GM19438 (cell line): ENCODE measurements at regions not wholly inside any gene's neighbourhood (a gene's known extent, or its start where the extent isn't known, plus 50 kb on each side); places are given as distances from the start of the nearest gene placed in this dataset.
"Not testable (repeated sequence)": the region's sequence is repeated elsewhere in the genome, so short reads cannot be mapped to it uniquely, and the experiment has no call there.

Experiments used
- ATAC-seq: cut with Tn5 transposase; IDR thresholded peaks from one replicate; pipeline ENCODE4 v1.9.1; 2021; ENCODE audit warnings: low read depth; ENCODE audit not compliant: unreplicated experiment

- ATAC-seq, result no peak
These were observed 964.4 kb downstream of the RPA4 start for GRCh38 chrX:97847885-97848679.

- no peak for ATAC-seq
These were observed 966.2 kb downstream of the RPA4 start for GRCh38 chrX:97849951-97850350.

DNA sequence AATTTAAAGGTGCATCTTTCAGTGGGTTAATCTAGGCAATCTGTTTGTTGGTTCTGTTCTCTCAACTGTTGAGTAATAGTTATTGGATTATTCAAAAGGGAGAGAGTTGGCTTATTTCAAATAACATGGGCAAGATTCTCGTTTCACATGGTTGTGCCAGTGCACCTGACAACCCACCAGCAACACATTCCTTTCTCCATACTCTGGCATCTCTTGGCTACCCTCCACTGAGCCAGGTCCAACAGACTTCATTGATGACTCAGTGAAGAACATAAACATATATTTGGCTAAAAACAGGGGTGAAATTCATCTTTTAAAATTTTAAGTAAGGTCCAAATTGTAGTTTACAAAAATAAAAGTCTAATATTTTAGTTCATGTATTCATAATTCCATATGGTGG is 967.2 kb downstream of the RPA4 start:
- no peak for ATAC-seq

GRCh38 chrX:97854086-97854485 is 970.4 kb downstream of the RPA4 start:
- ATAC-seq, result no peak

- ATAC-seq, result no peak
These were observed 974.9 kb downstream of the RPA4 start for GRCh38 chrX:97858592-97858991.

DNA sequence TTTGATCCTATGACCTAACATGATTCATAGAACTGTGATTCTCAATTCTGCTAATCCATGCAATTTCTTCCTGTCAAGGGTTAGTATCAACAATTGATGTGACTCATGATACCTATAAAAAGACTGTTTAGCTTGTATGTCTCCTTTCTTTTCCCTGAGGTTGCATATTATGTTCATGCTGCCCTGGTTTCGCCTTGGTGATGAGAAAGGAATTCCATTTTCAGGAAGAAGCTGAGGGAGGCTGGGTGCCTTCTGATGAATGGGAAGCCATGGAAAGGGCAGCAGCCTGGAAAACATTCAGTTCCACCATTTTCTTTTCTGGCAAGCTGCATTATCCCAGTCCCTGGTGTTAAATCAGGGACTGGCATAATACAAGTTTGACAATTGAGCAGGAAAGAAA is 976.5 kb downstream of the RPA4 start:
- ATAC-seq, result no peak

GRCh38 chrX:97863261-97863660 is 979.6 kb downstream of the RPA4 start:
- ATAC-seq, result no peak

- no peak for ATAC-seq
These were observed 983.6 kb downstream of the RPA4 start for GRCh38 chrX:97867266-97867665.

GRCh38 chrX:97876697-97877407 is 993.1 kb downstream of the RPA4 start:
- no peak for ATAC-seq

- no peak for ATAC-seq
These were observed 998.6 kb downstream of the RPA4 start for GRCh38 chrX:97882306-97882705.

DNA sequence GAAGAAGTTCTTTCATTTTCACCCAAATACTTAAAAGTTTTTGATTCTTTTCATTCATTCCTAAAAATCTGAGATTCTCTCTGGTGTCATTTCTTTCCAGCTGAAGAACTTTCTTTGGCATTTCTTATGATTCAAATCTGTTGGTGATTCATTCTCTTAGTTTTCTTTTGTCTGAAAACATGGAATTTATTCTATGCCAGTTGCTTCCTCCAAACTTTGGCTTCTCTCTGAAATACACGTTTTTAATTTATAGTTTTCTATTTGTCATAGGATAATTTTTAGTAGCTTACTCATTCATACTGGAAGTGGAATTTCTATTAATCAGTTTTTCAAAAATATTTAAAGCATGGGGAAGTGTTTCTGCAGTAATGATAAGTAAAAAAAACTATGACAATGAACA is 1012.0 kb downstream of the RPA4 start:
- no peak for ATAC-seq

GRCh38 chrX:97897998-97898397 is 1014.3 kb downstream of the RPA4 start:
- ATAC-seq, result no peak

GRCh38 chrX:97898798-97899197 is 1015.1 kb downstream of the RPA4 start:
- ATAC-seq, result no peak

DNA sequence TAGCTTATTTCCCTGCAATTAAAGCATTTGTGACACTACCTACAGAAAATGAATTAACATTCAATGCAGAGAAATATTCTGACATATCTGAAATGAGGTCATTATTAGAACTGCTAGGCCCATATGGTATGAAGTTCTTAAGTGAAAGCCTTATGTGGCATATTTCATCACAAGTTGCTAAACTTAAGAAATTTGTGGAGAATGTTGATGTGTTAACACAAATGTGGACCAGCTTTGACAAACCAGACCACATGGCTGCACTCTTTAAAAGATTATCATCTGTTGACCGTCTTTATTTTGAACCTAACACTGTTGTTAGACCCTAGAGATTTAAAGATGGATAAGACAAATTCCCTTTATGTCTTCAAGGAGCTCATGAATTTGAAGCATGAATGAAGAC is 1024.1 kb downstream of the RPA4 start:
- ATAC-seq, result no peak

DNA sequence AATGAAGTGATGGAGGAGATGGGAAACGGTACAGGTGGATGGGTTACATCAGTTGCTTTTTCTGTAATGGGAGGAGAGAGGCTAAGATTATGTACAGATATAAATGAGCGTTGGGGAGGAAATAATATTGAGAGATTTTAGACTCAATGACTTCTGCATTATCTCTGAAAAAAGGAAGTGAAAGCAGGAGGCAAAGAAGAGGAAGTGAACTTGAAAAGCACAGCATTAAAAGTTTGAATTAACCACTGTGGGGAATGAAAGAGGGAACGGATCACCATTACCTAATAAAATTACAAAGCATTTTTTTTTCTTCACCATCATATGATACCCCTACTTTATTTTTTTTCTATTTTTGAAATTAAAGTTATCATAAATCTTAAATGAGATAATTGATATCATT is 1025.5 kb downstream of the RPA4 start:
- ATAC-seq, result peak; percentile 90

DNA sequence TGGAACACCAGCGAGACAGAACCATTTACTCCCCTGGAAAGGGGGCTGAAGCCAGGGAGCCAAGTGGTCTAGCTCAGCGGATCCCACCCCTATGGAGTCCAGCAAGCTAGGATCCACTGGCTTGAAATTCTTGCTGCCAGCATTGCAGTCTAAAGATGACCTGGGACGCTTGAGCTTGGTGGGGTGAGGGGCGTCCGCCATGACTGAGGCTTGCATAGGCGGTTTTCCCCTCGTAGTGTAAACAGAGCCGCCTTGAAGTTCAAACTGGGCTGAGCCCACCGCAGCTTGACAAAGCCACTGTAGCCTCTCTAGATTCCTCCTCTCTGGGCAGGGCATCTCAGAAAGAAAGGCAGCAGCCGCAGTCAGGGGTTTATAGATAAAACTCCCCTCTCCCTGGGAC is 1031.7 kb downstream of the RPA4 start:
- not testable (repeated sequence) for ATAC-seq

GRCh38 chrX:97921223-97921622 is 1037.5 kb downstream of the RPA4 start:
- not testable (repeated sequence) for ATAC-seq

- ATAC-seq, result no peak
These were observed 1047.9 kb downstream of the RPA4 start for GRCh38 chrX:97931586-97931985.

DNA sequence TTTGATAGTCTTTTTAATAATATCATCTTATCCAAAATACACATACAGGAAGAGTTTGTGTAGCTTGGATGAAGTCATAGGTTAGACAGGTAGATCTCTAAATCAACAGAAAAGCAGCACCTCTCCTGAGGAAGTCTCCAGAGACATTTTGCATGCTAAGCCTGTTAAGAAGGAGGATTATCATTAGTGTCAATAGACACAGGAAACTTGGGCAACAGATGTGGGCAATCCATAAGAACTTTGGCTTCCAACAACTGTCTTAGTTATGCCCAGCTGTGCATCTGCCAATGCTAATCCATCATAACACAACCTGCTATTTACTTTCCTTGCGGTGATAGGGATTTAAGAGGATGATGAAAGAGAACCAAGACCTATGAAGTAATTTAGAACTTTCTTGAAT is 1052.6 kb downstream of the RPA4 start:
- ATAC-seq, result no peak

DNA sequence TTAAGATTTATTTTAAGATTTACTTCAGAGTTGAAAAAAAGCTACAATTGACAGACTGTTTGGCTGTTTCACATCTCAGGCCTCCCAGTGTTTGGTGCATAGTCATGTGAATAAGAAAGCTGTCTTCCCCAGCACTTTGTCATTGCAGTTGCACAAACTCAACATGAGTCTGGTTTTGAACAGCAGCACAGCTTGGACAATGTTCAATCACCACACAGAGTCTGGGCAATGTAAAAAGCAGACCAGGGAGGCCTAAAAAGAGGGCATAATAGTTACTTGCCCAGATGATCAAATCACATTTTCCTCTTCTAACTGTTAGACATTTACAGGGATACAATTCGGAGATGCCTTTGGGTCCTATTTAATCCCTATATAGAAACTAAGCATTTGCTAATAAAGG is 1055.0 kb downstream of the RPA4 start:
- no peak for ATAC-seq

DNA sequence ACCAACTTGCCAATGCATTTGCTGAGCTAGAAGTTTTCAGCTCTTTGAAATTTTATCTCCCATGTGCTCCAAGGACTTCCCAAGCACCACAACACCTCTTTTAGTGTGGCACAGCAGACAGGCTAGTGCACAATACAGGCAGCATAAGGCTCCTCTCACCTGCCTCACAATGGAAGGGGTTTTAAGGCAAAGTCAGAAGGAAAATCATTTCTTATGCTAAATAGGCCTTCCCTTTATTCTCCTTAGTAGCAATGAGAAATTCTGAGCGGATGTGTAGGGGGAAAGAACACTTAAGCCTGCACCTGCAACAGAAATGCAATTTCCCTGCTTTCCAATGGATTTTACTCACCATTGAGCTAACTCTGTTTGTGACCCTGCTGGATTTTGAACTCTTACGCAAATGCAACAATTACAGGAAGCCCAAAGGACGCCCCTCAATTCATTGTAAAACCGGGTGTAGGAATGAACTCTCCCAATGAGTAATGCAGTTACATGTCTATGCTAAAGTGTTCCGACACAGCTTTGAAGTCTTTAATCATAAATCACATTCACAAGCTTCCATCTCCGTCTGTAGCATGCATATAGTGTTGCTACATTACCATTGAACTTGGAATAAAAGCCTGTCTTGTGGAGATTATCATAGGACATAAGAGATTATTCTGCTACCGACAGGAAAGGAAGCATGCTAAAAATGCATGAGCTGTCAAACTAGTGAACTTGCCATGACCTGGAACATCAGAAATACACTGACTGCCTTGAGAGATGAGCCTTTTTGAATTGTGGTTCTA is 1084.9 kb downstream of the RPA4 start:
- no peak for ATAC-seq
